ENCODE measurements at regions not wholly inside any gene's neighbourhood (a gene's known extent, or its start where the extent isn't known, plus 50 kb on each side); places are given as distances from the start of the nearest gene placed in this dataset.

DNA sequence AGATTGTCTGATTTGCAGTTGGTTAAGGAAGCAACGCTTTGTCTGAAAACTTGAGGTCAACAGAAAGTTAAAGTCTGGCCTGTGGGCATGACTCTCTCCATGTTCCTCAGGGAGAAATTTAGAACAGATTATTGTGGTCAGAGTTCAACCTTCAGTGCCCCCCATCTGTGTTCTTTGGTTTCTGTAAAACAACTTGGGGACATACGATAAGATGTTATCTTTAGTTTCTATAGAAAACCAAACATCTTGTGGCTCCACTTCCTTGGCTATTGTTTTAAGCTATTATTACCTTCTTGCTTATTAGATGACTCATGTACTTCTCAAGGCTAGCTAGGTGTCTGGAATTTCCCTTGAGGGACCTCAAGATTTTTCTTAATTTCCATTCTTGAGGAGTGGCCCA lies 507.7 kb downstream of the PDHA2 start:
- DNase-seq (ENCODE audit: low read depth): no peak
- H3K4me3 ChIP-seq (ENCODE audit: low read depth, low read length): no peak overlapping the region
- TF ChIP-seq, protein P1, sequence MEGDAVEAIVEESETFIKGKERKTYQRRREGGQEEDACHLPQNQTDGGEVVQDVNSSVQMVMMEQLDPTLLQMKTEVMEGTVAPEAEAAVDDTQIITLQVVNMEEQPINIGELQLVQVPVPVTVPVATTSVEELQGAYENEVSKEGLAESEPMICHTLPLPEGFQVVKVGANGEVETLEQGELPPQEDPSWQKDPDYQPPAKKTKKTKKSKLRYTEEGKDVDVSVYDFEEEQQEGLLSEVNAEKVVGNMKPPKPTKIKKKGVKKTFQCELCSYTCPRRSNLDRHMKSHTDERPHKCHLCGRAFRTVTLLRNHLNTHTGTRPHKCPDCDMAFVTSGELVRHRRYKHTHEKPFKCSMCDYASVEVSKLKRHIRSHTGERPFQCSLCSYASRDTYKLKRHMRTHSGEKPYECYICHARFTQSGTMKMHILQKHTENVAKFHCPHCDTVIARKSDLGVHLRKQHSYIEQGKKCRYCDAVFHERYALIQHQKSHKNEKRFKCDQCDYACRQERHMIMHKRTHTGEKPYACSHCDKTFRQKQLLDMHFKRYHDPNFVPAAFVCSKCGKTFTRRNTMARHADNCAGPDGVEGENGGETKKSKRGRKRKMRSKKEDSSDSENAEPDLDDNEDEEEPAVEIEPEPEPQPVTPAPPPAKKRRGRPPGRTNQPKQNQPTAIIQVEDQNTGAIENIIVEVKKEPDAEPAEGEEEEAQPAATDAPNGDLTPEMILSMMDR (IDR thresholded peaks at IDR 0.05; ENCODE audit: control insufficient read depth, extremely low read depth, insufficient read depth): no peak

DNA sequence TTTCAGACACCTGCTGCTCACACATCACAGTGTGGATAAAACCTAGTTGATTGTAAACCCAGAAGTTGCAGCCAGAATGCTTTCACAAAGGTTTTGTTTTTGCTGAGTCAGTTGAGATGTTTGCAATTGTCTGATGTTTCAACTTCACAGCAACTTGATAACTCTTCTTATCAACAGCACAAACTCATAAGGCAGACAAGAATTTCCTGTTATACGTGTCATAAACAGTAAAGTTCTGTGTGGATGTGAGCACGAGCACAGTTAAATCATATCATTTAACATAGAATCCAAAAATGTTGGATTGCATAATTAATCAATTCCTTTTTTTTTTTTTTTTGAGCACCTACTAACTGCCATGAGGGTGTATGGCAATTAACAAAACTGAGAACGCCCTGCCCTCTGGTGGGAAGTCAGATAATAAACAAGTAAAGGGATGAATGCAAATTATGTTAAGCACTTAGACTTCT lies 512.2 kb downstream of the PDHA2 start:
- TF ChIP-seq, protein P1 (IDR thresholded peaks at IDR 0.05; ENCODE audit: control insufficient read depth, extremely low read depth, insufficient read depth): peak; percentile 44
- DNase-seq (ENCODE audit: low read depth): peak; percentile 26
- no peak overlapping the region for H3K4me3 ChIP-seq (ENCODE audit: low read depth, low read length)

DNA sequence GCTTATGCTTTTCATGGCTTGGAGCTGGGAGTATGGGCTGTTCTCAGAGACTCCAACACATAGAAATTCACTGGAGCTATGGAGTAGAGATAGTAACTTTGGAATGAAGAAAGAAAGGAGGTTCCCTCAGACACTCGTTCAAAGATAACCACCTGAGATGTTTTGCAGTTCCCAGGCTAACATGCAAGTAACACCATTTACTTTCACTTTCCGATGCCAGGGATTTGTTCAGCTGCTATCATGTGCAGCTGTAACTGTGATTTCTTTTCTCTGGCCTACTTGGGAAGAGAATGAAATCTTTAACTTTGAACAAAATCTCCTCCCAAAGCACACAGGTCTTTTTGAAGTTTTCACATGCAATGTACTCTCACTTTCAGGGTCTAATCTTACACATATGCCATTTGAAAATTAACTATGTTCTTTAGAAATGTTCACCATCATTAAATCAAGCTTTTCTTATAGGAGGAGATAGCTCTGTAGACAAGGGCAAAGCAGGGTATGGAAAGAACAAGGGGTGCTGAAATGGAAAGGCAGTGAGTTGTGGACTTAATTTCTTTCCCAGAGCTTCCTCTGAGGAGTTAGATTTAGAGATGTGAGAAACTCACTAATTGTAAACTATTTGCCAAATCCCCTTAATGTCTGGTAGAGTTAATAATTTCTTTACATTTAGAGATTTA lies 514.3 kb downstream of the PDHA2 start:
- TF ChIP-seq, protein P1 (IDR thresholded peaks at IDR 0.05; ENCODE audit: control insufficient read depth, extremely low read depth, insufficient read depth): no peak
- DNase-seq (ENCODE audit: low read depth): no peak
- H3K4me3 ChIP-seq (ENCODE audit: low read depth, low read length): no peak overlapping the region

DNA sequence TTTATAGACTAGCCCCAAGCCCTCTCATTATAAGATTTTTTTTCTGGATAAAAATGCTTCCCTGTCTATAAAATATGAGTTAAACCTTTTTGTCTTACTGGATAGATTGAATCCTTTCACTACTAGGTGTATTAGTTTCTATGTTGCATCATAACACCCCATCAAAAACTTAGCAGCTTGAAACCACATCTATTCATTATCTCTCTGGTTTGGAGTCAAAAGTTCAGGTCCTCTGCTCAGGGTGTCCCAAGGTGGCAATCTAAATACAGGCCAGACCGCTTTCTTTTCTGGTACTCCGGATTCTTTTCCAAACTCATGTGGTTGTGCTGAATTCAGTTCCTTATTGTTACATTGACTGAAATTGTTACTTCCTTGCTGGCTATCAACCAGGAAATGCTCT lies 515.5 kb downstream of the PDHA2 start:
- H3K4me3 ChIP-seq (ENCODE audit: low read depth, low read length): no peak overlapping the region
- TF ChIP-seq, protein P1 (IDR thresholded peaks at IDR 0.05; ENCODE audit: control insufficient read depth, extremely low read depth, insufficient read depth): no peak

DNA sequence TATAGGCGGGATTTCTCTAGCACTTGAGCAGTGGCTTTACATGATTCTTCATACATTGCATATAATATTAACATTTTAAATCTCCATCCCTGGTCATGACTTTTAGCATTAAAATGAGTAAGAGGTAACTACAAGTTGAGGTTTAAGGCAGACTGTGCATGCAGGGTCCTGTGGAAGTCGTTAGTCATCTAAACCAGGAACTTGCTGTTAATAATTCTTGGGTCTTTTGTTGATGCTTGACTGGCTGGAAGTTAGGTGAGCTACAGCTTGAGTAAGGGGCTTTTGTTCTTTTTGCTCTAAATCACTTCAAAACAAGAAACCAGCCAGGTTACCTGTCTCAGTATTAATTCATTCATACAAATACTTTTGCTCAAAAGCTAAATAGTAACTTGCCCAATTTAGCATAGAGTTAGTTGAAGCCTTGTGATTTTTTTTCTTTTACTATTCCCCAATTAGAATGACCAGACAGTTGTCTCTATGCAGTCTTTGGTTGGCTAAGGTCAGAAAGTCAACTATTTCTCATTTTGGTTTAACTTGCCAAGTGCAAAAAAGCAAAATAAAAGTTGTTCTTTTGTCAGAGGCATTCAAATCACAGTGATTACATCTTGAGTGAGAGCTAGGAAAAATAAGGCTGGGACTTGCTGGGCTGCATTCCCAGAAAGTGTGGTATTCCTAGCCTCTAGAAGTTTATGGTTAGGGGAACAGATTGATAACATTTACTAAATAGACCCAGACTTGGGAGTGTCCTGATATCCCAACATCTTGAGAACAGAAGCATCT lies 516.9 kb downstream of the PDHA2 start:
- TF ChIP-seq, protein P1 (IDR thresholded peaks at IDR 0.05; ENCODE audit: control insufficient read depth, extremely low read depth, insufficient read depth): no peak
- H3K4me3 ChIP-seq (ENCODE audit: low read depth, low read length): no peak overlapping the region
- no peak for DNase-seq (ENCODE audit: low read depth)

More for the DNA sequence above, 515.5 kb downstream of the PDHA2 start:
- no peak for DNase-seq (ENCODE audit: low read depth)

DNA sequence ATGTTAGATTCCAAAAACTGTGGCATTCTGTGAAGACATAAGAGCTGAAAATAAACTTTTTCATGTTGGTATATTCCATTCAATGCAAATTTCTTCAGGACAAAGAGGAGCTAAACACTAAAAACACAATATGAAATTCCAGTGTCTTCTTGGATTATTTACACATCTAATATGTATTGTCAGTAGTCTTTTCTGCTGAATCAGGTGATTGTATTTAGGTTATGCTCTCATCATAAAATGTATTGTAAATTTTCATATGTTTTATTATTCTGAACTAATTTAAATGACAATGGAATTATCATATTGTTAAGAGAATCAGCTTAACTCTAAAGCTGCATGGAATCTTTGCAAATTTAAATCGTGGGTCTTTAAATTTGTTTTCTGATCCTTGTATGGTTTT lies 526.7 kb downstream of the PDHA2 start:
- H3K4me3 ChIP-seq (ENCODE audit: low read depth, low read length): no peak overlapping the region
- TF ChIP-seq, protein P1 (IDR thresholded peaks at IDR 0.05; ENCODE audit: control insufficient read depth, extremely low read depth, insufficient read depth): no peak
- no peak for DNase-seq (ENCODE audit: low read depth)

Data from LNCaP clone FGC (cell line).